ENCODE measurements at regions not wholly inside any gene's neighbourhood (a gene's known extent, or its start where the extent isn't known, plus 50 kb on each side); places are given as distances from the start of the nearest gene placed in this dataset.

- H3K4me3 ChIP-seq (ENCODE audit: low read depth, low read length), result no peak overlapping the region
- BruUV-seq (replicated peaks), result no TSS peak
- DNase-seq, result no peak
- no peak overlapping the region for H3K4me3 Mint-ChIP-seq (ENCODE audit: unreplicated experiment)
- H3K9me3 ChIP-seq, result no peaks in the 10 kb centered on the region
- no peaks in the 10 kb centered on the region for H3K9me3 Mint-ChIP-seq (ENCODE audit: unreplicated experiment)
- H3K4me1 Mint-ChIP-seq (ENCODE audit: low read depth, unreplicated experiment), result no peaks in the 10 kb centered on the region
- ChIA-PET POLR2A (no interaction called here), CTCF (no interaction called here)
- no peaks in the 10 kb centered on the region for H3K27me3 ChIP-seq (replicated peaks; ENCODE audit: control insufficient read depth, insufficient read depth, low read length)
- no peaks in the 10 kb centered on the region for H3K4me1 ChIP-seq
- no peaks in the 10 kb centered on the region for H3K36me3 ChIP-seq (ENCODE audit: control insufficient read depth, insufficient read depth, low read length)
- no peaks in the 10 kb centered on the region for H3K27me3 Mint-ChIP-seq (ENCODE audit: insufficient read depth, unreplicated experiment)
- H3K27ac Mint-ChIP-seq (ENCODE audit: unreplicated experiment), result no peak overlapping the region
- intact Hi-C loops (cut with micrococcal nuclease; ENCODE audit: unreplicated experiment), result no loop called here
- TF ChIP-seq, protein P1, sequence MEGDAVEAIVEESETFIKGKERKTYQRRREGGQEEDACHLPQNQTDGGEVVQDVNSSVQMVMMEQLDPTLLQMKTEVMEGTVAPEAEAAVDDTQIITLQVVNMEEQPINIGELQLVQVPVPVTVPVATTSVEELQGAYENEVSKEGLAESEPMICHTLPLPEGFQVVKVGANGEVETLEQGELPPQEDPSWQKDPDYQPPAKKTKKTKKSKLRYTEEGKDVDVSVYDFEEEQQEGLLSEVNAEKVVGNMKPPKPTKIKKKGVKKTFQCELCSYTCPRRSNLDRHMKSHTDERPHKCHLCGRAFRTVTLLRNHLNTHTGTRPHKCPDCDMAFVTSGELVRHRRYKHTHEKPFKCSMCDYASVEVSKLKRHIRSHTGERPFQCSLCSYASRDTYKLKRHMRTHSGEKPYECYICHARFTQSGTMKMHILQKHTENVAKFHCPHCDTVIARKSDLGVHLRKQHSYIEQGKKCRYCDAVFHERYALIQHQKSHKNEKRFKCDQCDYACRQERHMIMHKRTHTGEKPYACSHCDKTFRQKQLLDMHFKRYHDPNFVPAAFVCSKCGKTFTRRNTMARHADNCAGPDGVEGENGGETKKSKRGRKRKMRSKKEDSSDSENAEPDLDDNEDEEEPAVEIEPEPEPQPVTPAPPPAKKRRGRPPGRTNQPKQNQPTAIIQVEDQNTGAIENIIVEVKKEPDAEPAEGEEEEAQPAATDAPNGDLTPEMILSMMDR (IDR thresholded peaks at IDR 0.05; ENCODE audit: insufficient read depth in 1 of 2, low read depth in 1 of 2, low read length in 1 of 2, severe bottlenecking in 1 of 2, unreplicated experiment in 1 of 2), result no peak
- H3K36me3 Mint-ChIP-seq (ENCODE audit: insufficient read depth, unreplicated experiment), result no peaks in the 10 kb centered on the region
Observed at GRCh38 chr18:67232406-67232805, 284.1 kb downstream of the DSEL start.

DNA sequence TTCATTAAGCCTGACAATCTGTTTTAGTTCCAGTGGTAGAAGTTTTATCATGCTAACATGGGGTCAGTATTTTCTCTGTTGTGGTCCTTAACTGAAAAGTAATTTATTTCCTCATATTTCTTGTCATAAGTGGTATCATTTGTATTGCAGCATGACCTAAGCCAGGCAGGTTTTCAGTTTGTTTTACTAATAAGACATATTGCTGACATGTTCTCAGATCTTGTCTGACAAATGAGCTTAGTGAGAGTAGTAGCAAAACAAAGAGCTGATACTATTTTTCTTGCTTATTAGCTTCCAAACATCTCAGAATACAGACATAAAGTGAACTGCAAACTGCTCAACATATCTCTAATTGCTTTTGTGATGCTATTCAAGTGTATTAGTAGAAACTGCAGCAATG is 293.6 kb downstream of the DSEL start:
- no peak overlapping the region for H3K4me3 Mint-ChIP-seq (ENCODE audit: unreplicated experiment)
- DNase-seq, result no peak
- no peaks in the 10 kb centered on the region for H3K27me3 ChIP-seq (replicated peaks; ENCODE audit: control insufficient read depth, insufficient read depth, low read length)
- CTCF ChIA-PET, result no interaction called here
- no peaks in the 10 kb centered on the region for H3K9me3 Mint-ChIP-seq (ENCODE audit: unreplicated experiment)
- TF ChIP-seq, protein P1 (IDR thresholded peaks at IDR 0.05; ENCODE audit: insufficient read depth in 1 of 2, low read depth in 1 of 2, low read length in 1 of 2, severe bottlenecking in 1 of 2, unreplicated experiment in 1 of 2), result no peak
- H3K36me3 ChIP-seq (ENCODE audit: control insufficient read depth, insufficient read depth, low read length), result no peaks in the 10 kb centered on the region
- no peak overlapping the region for H3K4me3 ChIP-seq (ENCODE audit: low read depth, low read length)
- POLR2A ChIA-PET, result no interaction called here
- no peaks in the 10 kb centered on the region for H3K9me3 ChIP-seq
- no peaks in the 10 kb centered on the region for H3K36me3 Mint-ChIP-seq (ENCODE audit: insufficient read depth, unreplicated experiment)
- H3K27me3 Mint-ChIP-seq (ENCODE audit: insufficient read depth, unreplicated experiment), result no peaks in the 10 kb centered on the region
- H3K4me1 ChIP-seq, result no peaks in the 10 kb centered on the region
- intact Hi-C loops (cut with micrococcal nuclease; ENCODE audit: unreplicated experiment), result no loop called here
- H3K4me1 Mint-ChIP-seq (ENCODE audit: low read depth, unreplicated experiment), result no peaks in the 10 kb centered on the region
- no TSS peak for BruUV-seq (replicated peaks)
- H3K27ac Mint-ChIP-seq (ENCODE audit: unreplicated experiment), result no peak overlapping the region

- no peak overlapping the region for H3K27ac Mint-ChIP-seq (ENCODE audit: unreplicated experiment)
- Histone ChIP-seq H3K36me3 (ENCODE audit: control insufficient read depth, insufficient read depth, low read length) (no peaks in the 10 kb centered on the region), H3K27me3 (replicated peaks; ENCODE audit: control insufficient read depth, insufficient read depth, low read length) (no peaks in the 10 kb centered on the region), H3K4me3 (ENCODE audit: low read depth, low read length) (no peak overlapping the region), H3K9me3 (no peaks in the 10 kb centered on the region), H3K4me1 (no peaks in the 10 kb centered on the region)
- H3K4me1 Mint-ChIP-seq (ENCODE audit: low read depth, unreplicated experiment), result no peaks in the 10 kb centered on the region
- POLR2A ChIA-PET, result no interaction called here
- no peaks in the 10 kb centered on the region for H3K36me3 Mint-ChIP-seq (ENCODE audit: insufficient read depth, unreplicated experiment)
- DNase-seq, result no peak
- TF ChIP-seq, protein P1 (IDR thresholded peaks at IDR 0.05; ENCODE audit: insufficient read depth in 1 of 2, low read depth in 1 of 2, low read length in 1 of 2, severe bottlenecking in 1 of 2, unreplicated experiment in 1 of 2), result no peak
- no peaks in the 10 kb centered on the region for H3K9me3 Mint-ChIP-seq (ENCODE audit: unreplicated experiment)
- H3K4me3 Mint-ChIP-seq (ENCODE audit: unreplicated experiment), result no peak overlapping the region
- H3K27me3 Mint-ChIP-seq (ENCODE audit: insufficient read depth, unreplicated experiment), result no peaks in the 10 kb centered on the region
- BruUV-seq (replicated peaks), result no TSS peak
- CTCF ChIA-PET, result no interaction called here
- intact Hi-C loops (cut with micrococcal nuclease; ENCODE audit: unreplicated experiment), result loop anchor here (5.0 to 10.0 kb wide), 2 partner anchors 645 to 1402 kb away; no protein-coding TSS in a partner anchor
Observed at GRCh38 chr18:67219821-67220220, 296.7 kb downstream of the DSEL start.

All from Caco-2 (cell line).